ENCODE measurements at regions not wholly inside any gene's neighbourhood (a gene's known extent, or its start where the extent isn't known, plus 50 kb on each side); places are given as distances from the start of the nearest gene placed in this dataset.

DNA sequence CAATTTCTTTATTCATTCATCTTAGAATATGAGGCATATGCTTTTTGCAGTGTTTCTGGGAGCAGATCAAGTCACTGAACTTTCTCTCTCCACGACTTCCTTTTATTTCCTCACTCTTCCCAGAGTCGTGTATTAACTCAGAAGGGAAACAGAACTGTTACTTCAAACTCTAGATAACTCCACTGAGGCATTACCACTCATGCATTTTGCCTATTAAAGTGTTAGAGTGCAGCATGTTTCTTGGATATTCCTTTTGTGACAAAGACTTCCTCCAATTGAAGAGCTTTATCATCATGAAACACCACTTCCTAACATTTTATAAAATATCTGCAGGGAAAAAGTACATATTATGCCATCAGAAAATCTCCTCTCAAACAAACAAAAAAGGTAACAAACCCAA is 797.4 kb upstream of the COBL start:
- H3K27me3 ChIP-seq: peaks cover 0 to 6% (median 0%) of the 10 kb centered on the region in 7 donors
- H3K4me1 ChIP-seq: no peaks in the 10 kb centered on the region
- ATAC-seq: no peak
- no peaks in the 10 kb centered on the region for H3K36me3 ChIP-seq
- H3K27ac ChIP-seq: no peak overlapping the region
- 17 to 20% methylated on average over 2 of the region's 2 CpGs for WGBS, 2 donors
- intact Hi-C loops (cut with DNase I): no loop called here
- no peak for TF ChIP-seq CTCF (IDR thresholded peaks at IDR 0.05)
- DNase-seq: no peak
- H3K9me3 ChIP-seq: no peaks in the 10 kb centered on the region
- H3K4me3 ChIP-seq: no peak overlapping the region

GRCh38 chr7:52107355-52107754 is 790.7 kb upstream of the COBL start:
- no peak for ATAC-seq
- H3K4me3 ChIP-seq: no peak overlapping the region
- TF ChIP-seq CTCF (IDR thresholded peaks at IDR 0.05): no peak
- intact Hi-C loops (cut with DNase I): no loop called here
- DNase-seq: no peak
- H3K27me3 ChIP-seq: no peaks in the 10 kb centered on the region
- no peaks in the 10 kb centered on the region for H3K4me1 ChIP-seq
- peaks cover 0 to 13% (median 0%) of the 10 kb centered on the region in 11 donors for H3K9me3 ChIP-seq
- WGBS, 2 donors: 65 to 66% methylated on average over 5 of the region's 5 CpGs
- H3K36me3 ChIP-seq: no peaks in the 10 kb centered on the region
- H3K27ac ChIP-seq: no peak overlapping the region

- no peaks in the 10 kb centered on the region for H3K27me3 ChIP-seq
- DNase-seq: no peak
- WGBS, 2 donors: 73% methylated on average over 1 of the region's 1 CpG
- no peak overlapping the region for H3K4me3 ChIP-seq
- no peak overlapping the region for H3K27ac ChIP-seq
- no peaks in the 10 kb centered on the region for H3K4me1 ChIP-seq
- ATAC-seq: no peak
- TF ChIP-seq CTCF (IDR thresholded peaks at IDR 0.05): no peak
- H3K36me3 ChIP-seq: no peaks in the 10 kb centered on the region
- intact Hi-C loops (cut with DNase I): no loop called here
- peaks cover 0 to 30% (median 3%) of the 10 kb centered on the region in 11 donors for H3K9me3 ChIP-seq
These were observed 779.3 kb upstream of the COBL start for GRCh38 chr7:52095861-52096260.

DNA sequence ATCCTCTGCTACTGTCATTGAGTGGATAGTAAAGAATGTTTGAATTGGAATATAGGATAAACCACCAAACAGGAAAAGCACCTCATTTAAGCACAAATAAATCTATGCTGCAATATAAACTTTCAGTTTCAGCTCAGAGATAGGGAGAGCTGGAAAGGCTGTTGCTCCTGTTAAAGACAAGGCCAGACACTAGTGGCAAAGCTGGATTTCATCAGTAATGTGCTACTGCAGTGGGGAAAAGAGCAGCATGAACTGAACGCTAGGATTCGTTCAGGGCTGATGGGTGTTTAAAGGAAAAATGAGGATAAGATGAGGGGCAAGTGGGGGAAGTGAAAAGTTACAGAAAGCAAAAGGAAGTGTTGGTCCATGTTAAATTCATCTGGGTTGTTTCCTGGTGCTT is 775.4 kb upstream of the COBL start:
- intact Hi-C loops (cut with DNase I): no loop called here
- Histone ChIP-seq H3K27me3 (peaks cover 0 to 25% (median 12%) of the 10 kb centered on the region in 7 donors), H3K27ac (no peak overlapping the region), H3K4me1 (no peaks in the 10 kb centered on the region), H3K9me3 (peaks cover 0 to 16% (median 3%) of the 10 kb centered on the region in 11 donors), H3K36me3 (no peaks in the 10 kb centered on the region), H3K4me3 (no peak overlapping the region)
- no peak for TF ChIP-seq CTCF (IDR thresholded peaks at IDR 0.05)
- no peak for ATAC-seq
- 63 to 67% methylated on average over 2 of the region's 2 CpGs for WGBS, 2 donors
- no peak for DNase-seq

All from heart right ventricle (tissue), 16 donors.